Muscle layer of colon (tissue), 2 donors: ENCODE measurements at regions not wholly inside any gene's neighbourhood (a gene's known extent, or its start where the extent isn't known, plus 50 kb on each side); places are given as distances from the start of the nearest gene placed in this dataset.

ENCODE experiments used
- H3K27ac ChIP-seq: one replicate; pipeline ENCODE4 v1.7.0; 2013; ENCODE audit warnings: low read depth, mild to moderate bottlenecking, low read length, moderate library complexity
- H3K27me3 ChIP-seq, 2 donors: one replicate each; pipeline ENCODE4 v1.7.0; 2013; ENCODE audit warnings: low read length in 2 of 2, mild to moderate bottlenecking in 2 of 2; ENCODE audit not compliant: insufficient read depth in 2 of 2, control insufficient read depth in 1 of 2
- H3K36me3 ChIP-seq: one replicate; pipeline ENCODE4 v1.7.0; 2013; ENCODE audit warnings: mild to moderate bottlenecking, low read length; ENCODE audit not compliant: insufficient read depth
- H3K4me1 ChIP-seq: one replicate; pipeline ENCODE4 v1.7.0; 2013; ENCODE audit warnings: mild to moderate bottlenecking, low read length; ENCODE audit not compliant: insufficient read depth
- H3K4me3 ChIP-seq, 2 donors: one replicate each; pipeline ENCODE4 v1.7.0; 2013; ENCODE audit warnings: low read length in 2 of 2, low read depth in 1 of 2, mild to moderate bottlenecking in 1 of 2, moderate library complexity in 1 of 2
- H3K9ac ChIP-seq: one replicate; pipeline ENCODE4 v1.7.0; 2013; ENCODE audit warnings: low read length
- H3K9me3 ChIP-seq: one replicate; pipeline ENCODE4 v1.7.0; 2013; ENCODE audit warnings: mild to moderate bottlenecking, low read length
- donor health status: abdominal sarcoma.
- donor health status: Adenocarcinoma of cecum.

GRCh38 chr5:167773668-167774301, 517.7 kb upstream of the WWC1 start:
- Histone ChIP-seq H3K27me3 (no peaks in the 10 kb centered on the region), H3K4me3 (no peak overlapping the region), H3K36me3 (no peaks in the 10 kb centered on the region), H3K27ac (no peak overlapping the region), H3K9me3 (no peaks in the 10 kb centered on the region), H3K9ac (no peak overlapping the region), H3K4me1 (no peaks in the 10 kb centered on the region)

- H3K4me1 ChIP-seq, result no peaks in the 10 kb centered on the region
- H3K4me3 ChIP-seq, result no peak overlapping the region
- H3K9me3 ChIP-seq, result no peaks in the 10 kb centered on the region
- H3K36me3 ChIP-seq, result no peaks in the 10 kb centered on the region
- H3K27me3 ChIP-seq, result no peaks in the 10 kb centered on the region
- H3K9ac ChIP-seq, result no peak overlapping the region
- no peak overlapping the region for H3K27ac ChIP-seq
These were observed 513.7 kb upstream of the WWC1 start for GRCh38 chr5:167777746-167778145.

DNA sequence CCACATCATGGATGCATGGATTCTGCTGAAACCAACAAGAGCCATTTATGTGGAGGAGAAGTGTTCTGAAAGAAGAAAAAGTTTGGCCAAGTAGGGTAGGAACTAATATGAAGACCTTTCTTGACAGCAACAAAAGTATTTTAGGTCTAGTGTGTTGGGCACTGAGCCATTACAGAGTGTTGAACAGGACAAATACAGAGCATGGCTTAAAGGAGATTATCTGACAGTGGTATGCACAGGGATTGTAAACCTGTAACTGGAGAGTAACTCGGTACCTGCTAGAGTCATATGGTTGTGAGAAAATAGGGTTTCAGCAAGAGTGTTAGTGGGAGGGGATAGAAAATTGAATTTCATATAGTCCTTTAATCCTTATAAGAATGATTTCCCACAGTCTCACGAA, 513.2 kb upstream of the WWC1 start:
- Histone ChIP-seq H3K4me1 (no peaks in the 10 kb centered on the region), H3K27me3 (no peaks in the 10 kb centered on the region), H3K9ac (no peak overlapping the region), H3K9me3 (no peaks in the 10 kb centered on the region), H3K4me3 (no peak overlapping the region), H3K36me3 (no peaks in the 10 kb centered on the region), H3K27ac (no peak overlapping the region)

- Histone ChIP-seq H3K27me3 (no peaks in the 10 kb centered on the region), H3K9ac (no peak overlapping the region), H3K36me3 (no peaks in the 10 kb centered on the region), H3K27ac (no peak overlapping the region), H3K9me3 (no peaks in the 10 kb centered on the region), H3K4me1 (no peaks in the 10 kb centered on the region), H3K4me3 (no peak overlapping the region)
These were observed 511.8 kb upstream of the WWC1 start for GRCh38 chr5:167779644-167780043.

GRCh38 chr5:167780177-167780576, 511.3 kb upstream of the WWC1 start:
- Histone ChIP-seq H3K4me1 (no peaks in the 10 kb centered on the region), H3K9me3 (no peaks in the 10 kb centered on the region), H3K27ac (no peak overlapping the region), H3K27me3 (no peaks in the 10 kb centered on the region), H3K4me3 (no peak overlapping the region), H3K9ac (no peak overlapping the region), H3K36me3 (no peaks in the 10 kb centered on the region)

GRCh38 chr5:167783145-167783817, 508.2 kb upstream of the WWC1 start:
- Histone ChIP-seq H3K27me3 (no peaks in the 10 kb centered on the region), H3K4me3 (no peak overlapping the region), H3K4me1 (no peaks in the 10 kb centered on the region), H3K36me3 (no peaks in the 10 kb centered on the region), H3K9me3 (no peaks in the 10 kb centered on the region), H3K9ac (no peak overlapping the region), H3K27ac (no peak overlapping the region)

DNA sequence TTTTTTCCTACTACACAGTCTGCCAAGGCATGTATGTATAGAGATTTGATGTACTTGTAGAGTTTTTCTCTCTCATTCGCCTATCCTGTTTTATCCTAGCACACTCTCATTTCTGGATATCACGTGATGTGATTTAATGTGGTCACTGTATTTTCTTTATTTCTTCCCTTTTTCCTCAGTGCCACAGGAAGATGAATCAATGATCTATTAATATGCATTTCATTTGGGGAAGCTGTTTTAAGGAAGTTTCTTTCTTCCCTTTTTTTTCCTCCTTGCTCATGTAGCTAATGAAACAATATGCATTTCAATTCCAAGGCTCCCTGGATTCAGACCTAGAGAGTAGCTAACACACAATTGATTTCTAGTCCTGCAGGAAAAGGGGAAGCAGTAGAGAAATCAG, 506.3 kb upstream of the WWC1 start:
- H3K9me3 ChIP-seq, result no peaks in the 10 kb centered on the region
- H3K27ac ChIP-seq, result no peak overlapping the region
- no peaks in the 10 kb centered on the region for H3K36me3 ChIP-seq
- H3K27me3 ChIP-seq, result no peaks in the 10 kb centered on the region
- no peak overlapping the region for H3K9ac ChIP-seq
- H3K4me1 ChIP-seq, result peaks cover 3% of the 10 kb centered on the region
- no peak overlapping the region for H3K4me3 ChIP-seq

DNA sequence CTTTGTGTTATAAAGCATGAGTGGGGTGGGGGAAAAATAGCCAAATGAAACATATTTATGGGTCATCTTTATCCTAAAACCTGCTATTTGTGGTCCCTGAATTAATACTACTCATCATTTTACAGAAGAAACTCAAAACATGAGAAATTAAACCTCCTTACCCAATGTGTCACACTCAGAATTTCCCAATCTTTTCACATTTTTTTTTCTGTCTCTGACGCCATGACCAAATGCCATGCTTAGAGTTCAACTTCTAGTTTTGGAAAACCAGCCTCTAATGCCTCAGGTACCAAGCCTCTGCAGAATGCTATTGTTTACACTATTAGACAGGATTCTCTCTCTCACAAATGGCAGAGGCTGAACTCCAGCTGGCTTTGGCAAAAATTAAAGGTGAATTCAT, 505.5 kb upstream of the WWC1 start:
- H3K9ac ChIP-seq, result no peak overlapping the region
- H3K27ac ChIP-seq, result no peak overlapping the region
- H3K36me3 ChIP-seq, result no peaks in the 10 kb centered on the region
- peaks cover 4% of the 10 kb centered on the region for H3K4me1 ChIP-seq
- H3K4me3 ChIP-seq, result no peak overlapping the region
- H3K27me3 ChIP-seq, result no peaks in the 10 kb centered on the region
- H3K9me3 ChIP-seq, result no peaks in the 10 kb centered on the region

GRCh38 chr5:167786871-167787578, 504.4 kb upstream of the WWC1 start:
- Histone ChIP-seq H3K36me3 (no peaks in the 10 kb centered on the region), H3K4me1 (peaks cover 4% of the 10 kb centered on the region), H3K27ac (no peak overlapping the region), H3K4me3 (no peak overlapping the region), H3K9ac (no peak overlapping the region), H3K9me3 (no peaks in the 10 kb centered on the region), H3K27me3 (no peaks in the 10 kb centered on the region)

- no peaks in the 10 kb centered on the region for H3K27me3 ChIP-seq
These were observed 501.4 kb upstream of the WWC1 start for GRCh38 chr5:167790045-167790444.

DNA sequence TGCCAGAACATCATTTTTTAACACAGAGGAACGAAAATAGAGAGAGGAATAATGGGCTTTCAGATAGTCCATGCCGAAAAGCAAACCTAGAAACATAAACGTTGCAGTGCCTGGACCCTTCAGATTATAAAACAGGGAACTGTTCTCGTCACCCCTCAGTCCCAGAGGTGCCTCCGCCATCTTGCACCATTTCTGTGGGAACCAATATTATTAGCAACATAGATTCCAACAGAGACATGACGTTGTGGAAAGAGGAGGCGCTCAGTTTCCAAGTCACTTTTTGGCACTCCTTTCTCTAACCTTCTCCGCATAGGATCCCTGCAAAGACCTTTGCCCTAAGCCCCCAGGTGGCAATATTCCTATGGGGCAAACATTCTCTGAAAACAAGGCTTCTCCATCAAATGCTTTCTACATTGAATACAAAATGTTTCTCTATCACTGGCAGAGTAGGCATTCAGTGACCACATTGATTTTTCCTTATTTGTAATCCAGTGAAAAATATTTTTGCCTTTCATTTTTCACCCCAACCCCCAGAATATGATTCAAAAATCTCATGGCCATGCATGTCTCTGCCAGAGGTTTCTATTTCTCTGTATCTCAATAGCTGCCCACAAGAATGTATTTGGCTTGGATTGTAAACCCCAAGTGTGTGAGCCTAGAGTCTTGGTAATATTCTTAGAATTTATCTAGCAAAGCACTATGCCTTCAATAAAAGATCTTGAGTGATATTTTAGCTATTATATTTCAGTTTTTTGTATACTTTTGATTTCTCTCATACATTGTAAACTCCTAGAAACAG, 500.8 kb upstream of the WWC1 start:
- no peaks in the 10 kb centered on the region for H3K27me3 ChIP-seq
- H3K9ac ChIP-seq, result no peak overlapping the region
- H3K4me3 ChIP-seq, result no peak overlapping the region

More at GRCh38 chr5:167790045-167790444, 501.4 kb upstream of the WWC1 start:
- H3K9ac ChIP-seq, result no peak overlapping the region
- H3K36me3 ChIP-seq, result no peaks in the 10 kb centered on the region
- peaks cover 4% of the 10 kb centered on the region for H3K4me1 ChIP-seq
- no peaks in the 10 kb centered on the region for H3K9me3 ChIP-seq
- no peak overlapping the region for H3K27ac ChIP-seq
- H3K4me3 ChIP-seq, result no peak overlapping the region

More for the DNA sequence above, 500.8 kb upstream of the WWC1 start:
- H3K27ac ChIP-seq, result no peak overlapping the region
- H3K4me1 ChIP-seq, result peaks cover 4% of the 10 kb centered on the region
- no peaks in the 10 kb centered on the region for H3K36me3 ChIP-seq
- no peaks in the 10 kb centered on the region for H3K9me3 ChIP-seq
